PC-9 (cell line): ENCODE measurements at regions not wholly inside any gene's neighbourhood (a gene's known extent, or its start where the extent isn't known, plus 50 kb on each side); places are given as distances from the start of the nearest gene placed in this dataset.

Source experiments
- BruUV-seq: library from RNA; stranded (reverse); fragments of 400-500 nt; replicated peaks from 2 replicates; lab custom pipeline; 2021; lab: Mats Ljungman, UMichigan
- CTCF ChIA-PET: fragments of 300-600 bp; sonication (Branson Sonifier 250); formaldehyde crosslinking; loops from one replicate; lab custom pipeline; 2022; ENCODE audit warnings: antibody characterized with exemption; lab: Charles Lee
- POLR2A ChIA-PET: fragments of 300-600 bp; sonication (Branson Sonifier 250); formaldehyde crosslinking; loops from one replicate; lab custom pipeline; 2022; ENCODE audit warnings: antibody characterized with exemption; ENCODE audit not compliant: unreplicated experiment; lab: Charles Lee
- DNase-seq, 2 experiments: peaks; one replicate each; pipeline versions ENCODE4 v3.0.0 to v3.0.0-alpha.2; 2015 to 2022; ENCODE audit warnings: mixed read lengths in 1 of 2
- H2AFZ ChIP-seq: fragments of 200-600 bp; sonication (generic); 2 replicates; pipeline ENCODE4 v1.8.1; 2017; ENCODE audit warnings: antibody characterized with exemption
- H3F3A ChIP-seq: fragments of 200-600 bp; sonication (generic); 2 replicates; pipeline ENCODE4 v1.8.1; 2017; ENCODE audit warnings: antibody characterized with exemption, mild to moderate bottlenecking, low read depth; ENCODE audit not compliant: insufficient read depth
- H3K27ac ChIP-seq: fragments of 200-600 bp; sonication (generic); 2 replicates; pipeline ENCODE4 v1.6.1; 2016; ENCODE audit warnings: mixed run types
- H3K27me3 ChIP-seq: fragments of 200-600 bp; sonication (generic); 2 replicates; pipeline ENCODE4 v1.6.1; 2016; ENCODE audit warnings: low read depth, mixed run types; ENCODE audit not compliant: insufficient read depth
- H3K36me3 ChIP-seq: fragments of 200-600 bp; sonication (generic); 2 replicates; pipeline ENCODE4 v1.6.1; 2016; ENCODE audit warnings: low read depth, mixed run types
- H3K4me1 ChIP-seq: fragments of 200-600 bp; sonication (generic); replicated peaks from 2 replicates; pipeline ENCODE4 v1.6.1; 2016; ENCODE audit warnings: mixed run types; ENCODE audit not compliant: insufficient read depth
- H3K4me2 ChIP-seq: fragments of 200-600 bp; sonication (generic); 2 replicates; pipeline ENCODE4 v1.6.1; 2017; ENCODE audit warnings: mixed run types
- H3K4me3 ChIP-seq: fragments of 200-600 bp; sonication (generic); 2 replicates; pipeline ENCODE4 v1.6.1; 2016; ENCODE audit warnings: mixed run types
- H3K79me2 ChIP-seq: fragments of 200-600 bp; sonication (generic); 2 replicates; pipeline ENCODE4 v1.6.1; 2017; ENCODE audit warnings: low read depth, mixed run types
- H3K9me2 ChIP-seq: fragments of 200-600 bp; sonication (generic); 2 replicates; pipeline ENCODE4 v1.8.1; 2017; ENCODE audit warnings: mild to moderate bottlenecking; ENCODE audit not compliant: insufficient read depth
- H3K9me3 ChIP-seq: fragments of 200-600 bp; sonication (generic); 2 replicates; pipeline ENCODE4 v1.8.1; 2016; ENCODE audit warnings: low read depth; ENCODE audit not compliant: insufficient read depth
- H4K20me1 ChIP-seq: fragments of 200-600 bp; sonication (generic); 2 replicates; pipeline ENCODE4 v1.8.1; 2017; ENCODE audit not compliant: insufficient read depth
- EZH2 ChIP-seq: fragments of 200-600 bp; sonication (generic); IDR thresholded peaks from 2 replicates; pipeline ENCODE4 v1.8.0; 2017; ENCODE audit warnings: antibody characterized with exemption, low read depth
- intact Hi-C: fragments of 100-400 bp; cut with micrococcal nuclease; formaldehyde crosslinking; loops from one replicate; pipeline ENCODE4 v1.10.0; 2022; ENCODE audit not compliant: unreplicated experiment
- TF ChIP-seq, protein P1 (sequence below): fragments of 200-600 bp; sonication (generic); conservative IDR thresholded peaks from 2 replicates; pipeline ENCODE4 v1.6.1; 2017; ENCODE audit warnings: mixed run types, antibody characterized with exemption, mild to moderate bottlenecking, moderate library complexity

GRCh38 chr2:155695505-155695904 lies 637.0 kb downstream of the NR4A2 start:
- H3K27ac ChIP-seq = no peak overlapping the region
- no peaks in the 10 kb centered on the region for H3K9me2 ChIP-seq
- TF ChIP-seq EZH2 = no peak
- TF ChIP-seq, protein P1, sequence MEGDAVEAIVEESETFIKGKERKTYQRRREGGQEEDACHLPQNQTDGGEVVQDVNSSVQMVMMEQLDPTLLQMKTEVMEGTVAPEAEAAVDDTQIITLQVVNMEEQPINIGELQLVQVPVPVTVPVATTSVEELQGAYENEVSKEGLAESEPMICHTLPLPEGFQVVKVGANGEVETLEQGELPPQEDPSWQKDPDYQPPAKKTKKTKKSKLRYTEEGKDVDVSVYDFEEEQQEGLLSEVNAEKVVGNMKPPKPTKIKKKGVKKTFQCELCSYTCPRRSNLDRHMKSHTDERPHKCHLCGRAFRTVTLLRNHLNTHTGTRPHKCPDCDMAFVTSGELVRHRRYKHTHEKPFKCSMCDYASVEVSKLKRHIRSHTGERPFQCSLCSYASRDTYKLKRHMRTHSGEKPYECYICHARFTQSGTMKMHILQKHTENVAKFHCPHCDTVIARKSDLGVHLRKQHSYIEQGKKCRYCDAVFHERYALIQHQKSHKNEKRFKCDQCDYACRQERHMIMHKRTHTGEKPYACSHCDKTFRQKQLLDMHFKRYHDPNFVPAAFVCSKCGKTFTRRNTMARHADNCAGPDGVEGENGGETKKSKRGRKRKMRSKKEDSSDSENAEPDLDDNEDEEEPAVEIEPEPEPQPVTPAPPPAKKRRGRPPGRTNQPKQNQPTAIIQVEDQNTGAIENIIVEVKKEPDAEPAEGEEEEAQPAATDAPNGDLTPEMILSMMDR = no peak
- DNase-seq = no peak
- no peaks in the 10 kb centered on the region for H3K79me2 ChIP-seq
- no peak overlapping the region for H3K4me3 ChIP-seq
- H3K36me3 ChIP-seq = no peaks in the 10 kb centered on the region
- no peaks in the 10 kb centered on the region for H3K27me3 ChIP-seq
- H3K4me2 ChIP-seq = no peak overlapping the region
- ChIA-PET POLR2A (no interaction called here), CTCF (no interaction called here)
- no peaks in the 10 kb centered on the region for H3K9me3 ChIP-seq
- intact Hi-C loops = no loop called here
- no peaks in the 10 kb centered on the region for H3K4me1 ChIP-seq
- BruUV-seq = no TSS peak
- H2AFZ ChIP-seq = no peak overlapping the region
- no peaks in the 10 kb centered on the region for H3F3A ChIP-seq
- H4K20me1 ChIP-seq = no peaks in the 10 kb centered on the region

DNA sequence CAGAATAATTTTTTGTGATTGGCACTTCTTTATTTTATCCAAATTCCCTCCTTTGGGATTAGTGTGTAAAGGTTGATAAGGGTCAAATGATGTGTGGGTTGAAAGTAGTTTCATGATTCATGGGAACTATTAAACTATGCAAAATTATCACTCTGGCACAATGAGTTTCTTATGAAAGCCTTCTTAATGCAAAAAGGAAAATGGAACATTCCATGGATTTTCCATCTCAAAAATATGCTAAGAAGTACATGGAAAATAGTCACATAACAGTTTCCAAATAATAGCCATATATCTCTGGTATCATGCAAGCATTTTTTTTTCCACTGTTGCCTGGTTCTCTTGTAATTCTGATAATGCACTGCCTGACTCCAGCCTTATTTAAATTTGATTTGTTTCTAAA lies 639.7 kb downstream of the NR4A2 start:
- H3K27ac ChIP-seq = no peak overlapping the region
- no peak for DNase-seq
- H2AFZ ChIP-seq = no peak overlapping the region
- no peaks in the 10 kb centered on the region for H3K9me3 ChIP-seq
- ChIA-PET POLR2A (no interaction called here), CTCF (no interaction called here)
- TF ChIP-seq, protein P1 = no peak
- no TSS peak for BruUV-seq
- no peaks in the 10 kb centered on the region for H3K9me2 ChIP-seq
- intact Hi-C loops = no loop called here
- no peaks in the 10 kb centered on the region for H3K79me2 ChIP-seq
- H3K4me1 ChIP-seq = no peaks in the 10 kb centered on the region
- no peaks in the 10 kb centered on the region for H4K20me1 ChIP-seq
- H3F3A ChIP-seq = no peaks in the 10 kb centered on the region
- H3K36me3 ChIP-seq = no peaks in the 10 kb centered on the region
- no peak overlapping the region for H3K4me2 ChIP-seq
- no peaks in the 10 kb centered on the region for H3K27me3 ChIP-seq
- H3K4me3 ChIP-seq = no peak overlapping the region

GRCh38 chr2:155692106-155692505 lies 640.4 kb downstream of the NR4A2 start:
- Histone ChIP-seq H3K4me2 (no peak overlapping the region), H2AFZ (no peak overlapping the region), H3F3A (no peaks in the 10 kb centered on the region), H3K27ac (no peak overlapping the region), H3K27me3 (no peaks in the 10 kb centered on the region), H3K9me2 (no peaks in the 10 kb centered on the region), H3K79me2 (no peaks in the 10 kb centered on the region), H3K4me3 (no peak overlapping the region), H3K36me3 (no peaks in the 10 kb centered on the region), H3K4me1 (no peaks in the 10 kb centered on the region), H4K20me1 (no peaks in the 10 kb centered on the region), H3K9me3 (no peaks in the 10 kb centered on the region)
- ChIA-PET POLR2A (no interaction called here), CTCF (no interaction called here)
- no peak for DNase-seq
- TF ChIP-seq, protein P1 = no peak
- no peak for TF ChIP-seq EZH2
- BruUV-seq = no TSS peak
- intact Hi-C loops = no loop called here
